H9 (cell line): ENCODE measurements at regions not wholly inside any gene's neighbourhood (a gene's known extent, or its start where the extent isn't known, plus 50 kb on each side); places are given as distances from the start of the nearest gene placed in this dataset.

ENCODE experiments used
- DNase-seq: peaks from one replicate; pipeline ENCODE4 v3.0.0-alpha.2; 2017
- H2AFZ ChIP-seq: one replicate; pipeline ENCODE4 v1.6.1; 2013; ENCODE audit warnings: mild to moderate bottlenecking, low read length, control low read depth, moderate library complexity
- H2AK5ac ChIP-seq: 2 replicates; pipeline ENCODE4 v1.6.1; 2013; ENCODE audit warnings: low read length, control low read depth, mixed read lengths; ENCODE audit not compliant: insufficient read length
- H2BK120ac ChIP-seq: one replicate; pipeline ENCODE4 v1.6.1; 2013; ENCODE audit warnings: low read depth, mild to moderate bottlenecking, low read length, control low read depth, inconsistent platforms; ENCODE audit not compliant: poor library complexity, severe bottlenecking
- H2BK12ac ChIP-seq: 2 replicates; pipeline ENCODE4 v1.6.1; 2013; ENCODE audit warnings: low read length, control low read depth, mixed read lengths, low read depth; ENCODE audit not compliant: insufficient read length
- H2BK15ac ChIP-seq: 2 replicates; pipeline ENCODE4 v1.6.1; 2013; ENCODE audit warnings: low read depth, low read length, control low read depth
- H2BK20ac ChIP-seq: one replicate; pipeline ENCODE4 v1.6.1; 2013; ENCODE audit warnings: low read depth, mild to moderate bottlenecking, low read length, control low read depth, inconsistent platforms; ENCODE audit not compliant: poor library complexity, severe bottlenecking
- H2BK5ac ChIP-seq: 2 replicates; pipeline ENCODE4 v1.6.1; 2013; ENCODE audit warnings: low read length, control low read depth, mixed read lengths; ENCODE audit not compliant: insufficient read length
- H3K14ac ChIP-seq: 2 replicates; pipeline ENCODE4 v1.6.1; 2013; ENCODE audit warnings: low read length, control low read depth; ENCODE audit not compliant: insufficient read depth
- H3K18ac ChIP-seq: 2 replicates; pipeline ENCODE4 v1.6.1; 2013; ENCODE audit warnings: low read depth, mild to moderate bottlenecking, mixed read lengths, low read length, control low read depth; ENCODE audit not compliant: insufficient read length
- H3K23ac ChIP-seq: 2 replicates; pipeline ENCODE4 v1.6.1; 2013; ENCODE audit warnings: low read length, control low read depth, mixed read lengths, low read depth; ENCODE audit not compliant: insufficient read length
- H3K23me2 ChIP-seq: 2 replicates; pipeline ENCODE4 v1.6.1; 2013; ENCODE audit warnings: low read depth, mild to moderate bottlenecking, mixed read lengths, low read length, control low read depth; ENCODE audit not compliant: insufficient read length, poor library complexity, severe bottlenecking
- H3K27ac ChIP-seq: 2 replicates; pipeline ENCODE4 v1.5.1; 2013; ENCODE audit warnings: low read length, control low read depth, mixed read lengths, low read depth; ENCODE audit not compliant: insufficient read length
- H3K27me3 ChIP-seq: 2 replicates; pipeline ENCODE4 v1.6.1; 2013; ENCODE audit warnings: low read length, control low read depth, inconsistent platforms; ENCODE audit not compliant: insufficient read depth
- H3K4ac ChIP-seq: 2 replicates; pipeline ENCODE4 v1.6.1; 2013; ENCODE audit warnings: low read depth, mild to moderate bottlenecking, control low read depth, inconsistent platforms, low read length, moderate library complexity
- H3K4me1 ChIP-seq: 2 replicates; pipeline ENCODE4 v1.6.1; 2013; ENCODE audit warnings: low read length, control low read depth, inconsistent platforms; ENCODE audit not compliant: insufficient read depth
- H3K4me2 ChIP-seq: 2 replicates; pipeline ENCODE4 v1.6.1; 2013; ENCODE audit warnings: low read length, control low read depth, mixed read lengths; ENCODE audit not compliant: insufficient read length, insufficient read depth
- H3K56ac ChIP-seq: 2 replicates; pipeline ENCODE4 v1.6.1; 2013; ENCODE audit warnings: low read depth, mild to moderate bottlenecking, mixed read lengths, low read length, control low read depth; ENCODE audit not compliant: insufficient read length
- H3K79me1 ChIP-seq: 2 replicates; pipeline ENCODE4 v1.6.1; 2013; ENCODE audit warnings: low read depth, mild to moderate bottlenecking, moderate library complexity, low read length, control low read depth, inconsistent platforms; ENCODE audit not compliant: insufficient read depth, poor library complexity, severe bottlenecking
- H3K79me2 ChIP-seq: 2 replicates; pipeline ENCODE4 v1.6.1; 2013; ENCODE audit warnings: low read length, control low read depth, inconsistent platforms; ENCODE audit not compliant: insufficient read depth
- H3K9ac ChIP-seq: 2 replicates; pipeline ENCODE4 v1.6.1; 2013; ENCODE audit warnings: low read length, control low read depth, mixed read lengths; ENCODE audit not compliant: insufficient read length; ENCODE audit errors: extremely low read depth
- H3K9me3 ChIP-seq: one replicate; pipeline ENCODE4 v1.6.1; 2013; ENCODE audit warnings: low read depth, low read length, inconsistent platforms; ENCODE audit not compliant: control insufficient read depth
- H3T11ph ChIP-seq: one replicate; pipeline ENCODE4 v1.6.1; 2013; ENCODE audit warnings: mild to moderate bottlenecking, low read length, control low read depth, inconsistent platforms
- H4K20me1 ChIP-seq: one replicate; pipeline ENCODE4 v1.6.1; 2013; ENCODE audit not compliant: control insufficient read depth, insufficient read length, insufficient read depth
- H4K5ac ChIP-seq: 2 replicates; pipeline ENCODE4 v1.6.1; 2013; ENCODE audit warnings: low read depth, mild to moderate bottlenecking, mixed read lengths, low read length, control low read depth; ENCODE audit not compliant: insufficient read length
- H4K8ac ChIP-seq: replicated peaks from 2 replicates; pipeline ENCODE4 v1.6.1; 2013; ENCODE audit warnings: low read length, control low read depth, mixed read lengths, low read depth; ENCODE audit not compliant: insufficient read length
- H4K91ac ChIP-seq: 2 replicates; pipeline ENCODE4 v1.6.1; 2013; ENCODE audit warnings: low read depth, mild to moderate bottlenecking, moderate library complexity, mixed read lengths, low read length, control low read depth; ENCODE audit not compliant: insufficient read length
- H3K27ac Mint-ChIP-seq, 3 experiments: 2 replicates in 2 of 3; 3 replicates in 1 of 3; pipeline ENCODE4 v1.8.0; 2020 to 2021; ENCODE audit warnings: mixed read lengths in 3 of 3, mild to moderate bottlenecking in 1 of 3, moderate library complexity in 1 of 3
- H3K27me3 Mint-ChIP-seq: 2 replicates; pipeline ENCODE4 v1.8.0; 2021; ENCODE audit warnings: low read depth, mild to moderate bottlenecking, moderate library complexity, mixed read lengths
- H3K36me3 Mint-ChIP-seq, 3 experiments: 2 replicates in 2 of 3; 3 replicates in 1 of 3; pipeline ENCODE4 v1.8.0; 2020 to 2021; ENCODE audit warnings: low read depth in 3 of 3, mixed read lengths in 3 of 3; ENCODE audit not compliant: insufficient read depth in 1 of 3
- H3K4me1 Mint-ChIP-seq, 2 experiments: 2 replicates each; pipeline ENCODE4 v1.8.0; 2020; ENCODE audit warnings: mixed read lengths in 2 of 2
- H3K4me3 Mint-ChIP-seq, 2 experiments: 2 replicates in 1 of 2; 3 replicates in 1 of 2; pipeline ENCODE4 v1.8.0; 2020 to 2021; ENCODE audit warnings: mild to moderate bottlenecking in 2 of 2, mixed read lengths in 2 of 2, moderate library complexity in 1 of 2
- H3K9me3 Mint-ChIP-seq, 2 experiments: 2 replicates in 1 of 2; 3 replicates in 1 of 2; pipeline ENCODE4 v1.8.0; 2020; ENCODE audit warnings: mild to moderate bottlenecking in 2 of 2, mixed read lengths in 2 of 2, moderate library complexity in 1 of 2
- WGBS: extraction: QIAGEN DNeasy Blood & Tissue Kit; methylation state at CpG from one replicate; pipeline ENCODE4 v1.1.7; 2013; ENCODE audit warnings: missing lambda C conversion rate, low lambda C conversion rate, mixed read lengths; ENCODE audit not compliant: insufficient read length; ENCODE audit errors: extremely low coverage; 5-methylcytosine and 5-hydroxymethylcytosine counted together
- TF ChIP-seq, protein P1 (sequence below): fragments of 200-600 bp; sonication (generic); conservative IDR thresholded peaks from 3 replicates; pipeline ENCODE4 v1.8.0; 2021; ENCODE audit warnings: antibody characterized with exemption, mild to moderate bottlenecking

DNA sequence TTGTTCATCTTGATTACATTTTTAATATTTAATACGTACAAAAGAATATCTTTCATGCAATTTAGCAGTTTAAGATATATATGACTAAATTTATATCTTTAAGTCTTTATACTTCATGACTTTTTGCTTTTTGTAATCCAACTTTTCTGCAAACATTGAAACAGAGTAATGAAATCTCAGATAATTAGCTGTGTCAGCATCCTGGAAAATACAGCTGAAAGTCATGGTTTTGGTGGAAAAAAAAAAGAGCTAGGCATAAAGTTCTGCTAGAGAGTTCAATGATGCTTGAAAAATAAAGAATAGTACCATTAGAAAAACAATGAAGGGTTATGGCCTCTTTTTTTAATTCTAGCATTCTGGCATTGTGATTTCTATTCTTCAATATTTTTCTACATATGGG is 387.4 kb upstream of the ROBO2 start:
- Mint-ChIP-seq H3K4me1 (peaks cover 17 to 26% of the 10 kb centered on the region in 2 experiments), H3K9me3 (no peaks in the 10 kb centered on the region)
- H3K4me1 ChIP-seq, result 0 out of 2 replicates have a peak, but pooled peaks cover 2% of the 10 kb centered on the region

More for the DNA sequence above, 387.4 kb upstream of the ROBO2 start:
- no peak overlapping the region for H3K4me2 ChIP-seq
- no peaks in the 10 kb centered on the region for H3K23me2 ChIP-seq
- H3K79me2 ChIP-seq, result no peaks in the 10 kb centered on the region
- H2AFZ ChIP-seq, result no peak overlapping the region
- H4K8ac ChIP-seq, result no peak overlapping the region
- TF ChIP-seq, protein P1, sequence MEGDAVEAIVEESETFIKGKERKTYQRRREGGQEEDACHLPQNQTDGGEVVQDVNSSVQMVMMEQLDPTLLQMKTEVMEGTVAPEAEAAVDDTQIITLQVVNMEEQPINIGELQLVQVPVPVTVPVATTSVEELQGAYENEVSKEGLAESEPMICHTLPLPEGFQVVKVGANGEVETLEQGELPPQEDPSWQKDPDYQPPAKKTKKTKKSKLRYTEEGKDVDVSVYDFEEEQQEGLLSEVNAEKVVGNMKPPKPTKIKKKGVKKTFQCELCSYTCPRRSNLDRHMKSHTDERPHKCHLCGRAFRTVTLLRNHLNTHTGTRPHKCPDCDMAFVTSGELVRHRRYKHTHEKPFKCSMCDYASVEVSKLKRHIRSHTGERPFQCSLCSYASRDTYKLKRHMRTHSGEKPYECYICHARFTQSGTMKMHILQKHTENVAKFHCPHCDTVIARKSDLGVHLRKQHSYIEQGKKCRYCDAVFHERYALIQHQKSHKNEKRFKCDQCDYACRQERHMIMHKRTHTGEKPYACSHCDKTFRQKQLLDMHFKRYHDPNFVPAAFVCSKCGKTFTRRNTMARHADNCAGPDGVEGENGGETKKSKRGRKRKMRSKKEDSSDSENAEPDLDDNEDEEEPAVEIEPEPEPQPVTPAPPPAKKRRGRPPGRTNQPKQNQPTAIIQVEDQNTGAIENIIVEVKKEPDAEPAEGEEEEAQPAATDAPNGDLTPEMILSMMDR, result no peak
- no peak overlapping the region for H3K18ac ChIP-seq
- no peak overlapping the region for H4K91ac ChIP-seq
- no peak overlapping the region for H2BK20ac ChIP-seq
- no peak overlapping the region for H3K14ac ChIP-seq
- no peak overlapping the region for H3K9ac ChIP-seq
- Mint-ChIP-seq H3K27me3 (peaks cover 9% of the 10 kb centered on the region), H3K36me3 (no peaks in the 10 kb centered on the region), H3K27ac (no peak overlapping the region), H3K4me3 (no peak overlapping the region)
- H2BK12ac ChIP-seq, result no peak overlapping the region
- H4K5ac ChIP-seq, result no peak overlapping the region
- H2AK5ac ChIP-seq, result no peak overlapping the region
- no peak overlapping the region for H3K23ac ChIP-seq
- H3K79me1 ChIP-seq, result no peaks in the 10 kb centered on the region
- no peak overlapping the region for H3T11ph ChIP-seq
- no peaks in the 10 kb centered on the region for H4K20me1 ChIP-seq
- no peaks in the 10 kb centered on the region for H3K9me3 ChIP-seq
- no peak for DNase-seq
- H2BK5ac ChIP-seq, result no peak overlapping the region
- no peak overlapping the region for H3K27ac ChIP-seq
- H3K4ac ChIP-seq, result no peak overlapping the region
- no peaks in the 10 kb centered on the region for H3K27me3 ChIP-seq
- H2BK120ac ChIP-seq, result no peak overlapping the region
- H3K56ac ChIP-seq, result no peak overlapping the region
- H2BK15ac ChIP-seq, result no peak overlapping the region
- WGBS, result no CpG with 5 or more reads among the region's 1 CpG
